ENCODE measurements at regions not wholly inside any gene's neighbourhood (a gene's known extent, or its start where the extent isn't known, plus 50 kb on each side); places are given as distances from the start of the nearest gene placed in this dataset.

GRCh38 chr7:20466543-20467021 is 135.9 kb downstream of the ITGB8 start:
- Histone ChIP-seq H3K36me3 (ENCODE audit: control insufficient read depth in 2 of 2, insufficient read depth in 1 of 2, low read length in 2 of 2) (no peaks in the 10 kb centered on the region; a peak in 1 of 3 replicates), H3K4me1 (ENCODE audit: control insufficient read depth, insufficient read depth, low read length) (no peaks in the 10 kb centered on the region), H3K27ac (ENCODE audit: extremely low read depth, low read depth, low read length) (no peak overlapping the region), H3K4me3 (ENCODE audit: low read depth, low read length) (no peak overlapping the region), H3K9me3 (ENCODE audit: control insufficient read depth, insufficient read depth, low read depth, low read length) (no peaks in the 10 kb centered on the region)
- ChIA-PET CTCF (interaction anchor here (1.4 kb wide), 1 partner anchor 26 kb away, joined by 3 read pairs; no protein-coding TSS in a partner anchor), POLR2A (no interaction called here)
- no peak for TF ChIP-seq SP3 (tag by site-specific recombination; IDR thresholded peaks at IDR 0.05)
- no peak for TF ChIP-seq ZNF596 (tag by site-specific recombination; IDR thresholded peaks at IDR 0.05)
- no peak for TF ChIP-seq ZNF23 (tag by site-specific recombination; IDR thresholded peaks at IDR 0.05; ENCODE audit: borderline replicate concordance)
- TF ChIP-seq ZNF626 (tag by site-specific recombination; IDR thresholded peaks at IDR 0.05): no peak
- TF ChIP-seq PRDM6 (tag by site-specific recombination; IDR thresholded peaks at IDR 0.05): no peak
- no peak for TF ChIP-seq ZNF133 (tag by site-specific recombination; IDR thresholded peaks at IDR 0.05)
- TF ChIP-seq GFI1B (tag by site-specific recombination; IDR thresholded peaks at IDR 0.05): no peak
- no peak for TF ChIP-seq ZNF426 (tag by site-specific recombination; IDR thresholded peaks at IDR 0.05)
- no peak for TF ChIP-seq ZNF837 (tag by site-specific recombination; IDR thresholded peaks at IDR 0.05)
- no peak for TF ChIP-seq CTCF (tag by site-specific recombination; IDR thresholded peaks at IDR 0.05)
- no peak for TF ChIP-seq ZNF274 (IDR thresholded peaks at IDR 0.05; ENCODE audit: low read length)
- TF ChIP-seq ZNF274 (tag by site-specific recombination; IDR thresholded peaks at IDR 0.05; ENCODE audit: borderline replicate concordance): no peak
- TF ChIP-seq GLI4 (tag by site-specific recombination; IDR thresholded peaks at IDR 0.05): no peak
- no peak for TF ChIP-seq ZNF121 (tag by site-specific recombination; IDR thresholded peaks at IDR 0.05)
- TF ChIP-seq ZBTB17 (tag by site-specific recombination; IDR thresholded peaks at IDR 0.05): no peak
- TF ChIP-seq ZNF654 (tag by site-specific recombination; IDR thresholded peaks at IDR 0.05; ENCODE audit: low read depth): no peak
- TF ChIP-seq ZNF266 (tag by site-specific recombination; IDR thresholded peaks at IDR 0.05; ENCODE audit: low read depth): no peak
- no peak for TF ChIP-seq ZNF670 (tag by site-specific recombination; IDR thresholded peaks at IDR 0.05; ENCODE audit: low read depth)
- TF ChIP-seq ZNF157 (tag by site-specific recombination; IDR thresholded peaks at IDR 0.05): no peak

- Histone ChIP-seq H3K36me3 (ENCODE audit: control insufficient read depth in 2 of 2, insufficient read depth in 1 of 2, low read length in 2 of 2) (no peaks in the 10 kb centered on the region), H3K9me3 (ENCODE audit: control insufficient read depth, insufficient read depth, low read depth, low read length) (no peaks in the 10 kb centered on the region), H3K4me1 (ENCODE audit: control insufficient read depth, insufficient read depth, low read length) (no peaks in the 10 kb centered on the region), H3K27ac (ENCODE audit: extremely low read depth, low read depth, low read length) (no peak overlapping the region), H3K4me3 (ENCODE audit: low read depth, low read length) (no peak overlapping the region)
- ChIA-PET CTCF (interaction anchor here (0.7 to 1.6 kb wide), 2 partner anchors 40 to 128 kb away, joined by 3 to 6 read pairs; no protein-coding TSS in a partner anchor), POLR2A (no interaction called here)
- TF ChIP-seq ZNF248 (tag by site-specific recombination; IDR thresholded peaks at IDR 0.05) (no peak), BCL11A (tag by site-specific recombination; IDR thresholded peaks at IDR 0.05; ENCODE audit: low read depth) (no peak), MZF1 (tag by site-specific recombination; IDR thresholded peaks at IDR 0.05; ENCODE audit: borderline replicate concordance) (no peak), KLF1 (tag by site-specific recombination; IDR thresholded peaks at IDR 0.05) (no peak), ZNF501 (tag by site-specific recombination; IDR thresholded peaks at IDR 0.05) (no peak), HIC1 (tag by site-specific recombination; IDR thresholded peaks at IDR 0.05) (no peak), ZNF146 (tag by site-specific recombination; IDR thresholded peaks at IDR 0.05) (no peak), HOXA7 (CRISPR knock-in tag; IDR thresholded peaks at IDR 0.05; ENCODE audit: borderline replicate concordance) (no peak), ZNF513 (tag by site-specific recombination; IDR thresholded peaks at IDR 0.05) (no peak), ZNF423 (tag by site-specific recombination; IDR thresholded peaks at IDR 0.05) (no peak), ZNF155 (tag by site-specific recombination; IDR thresholded peaks at IDR 0.05) (no peak), ZNF488 (tag by site-specific recombination; IDR thresholded peaks at IDR 0.05) (no peak)
These were observed 139.4 kb downstream of the ITGB8 start for GRCh38 chr7:20470082-20470481.
